ENCODE measurements at regions not wholly inside any gene's neighbourhood (a gene's known extent, or its start where the extent isn't known, plus 50 kb on each side); places are given as distances from the start of the nearest gene placed in this dataset.

DNA sequence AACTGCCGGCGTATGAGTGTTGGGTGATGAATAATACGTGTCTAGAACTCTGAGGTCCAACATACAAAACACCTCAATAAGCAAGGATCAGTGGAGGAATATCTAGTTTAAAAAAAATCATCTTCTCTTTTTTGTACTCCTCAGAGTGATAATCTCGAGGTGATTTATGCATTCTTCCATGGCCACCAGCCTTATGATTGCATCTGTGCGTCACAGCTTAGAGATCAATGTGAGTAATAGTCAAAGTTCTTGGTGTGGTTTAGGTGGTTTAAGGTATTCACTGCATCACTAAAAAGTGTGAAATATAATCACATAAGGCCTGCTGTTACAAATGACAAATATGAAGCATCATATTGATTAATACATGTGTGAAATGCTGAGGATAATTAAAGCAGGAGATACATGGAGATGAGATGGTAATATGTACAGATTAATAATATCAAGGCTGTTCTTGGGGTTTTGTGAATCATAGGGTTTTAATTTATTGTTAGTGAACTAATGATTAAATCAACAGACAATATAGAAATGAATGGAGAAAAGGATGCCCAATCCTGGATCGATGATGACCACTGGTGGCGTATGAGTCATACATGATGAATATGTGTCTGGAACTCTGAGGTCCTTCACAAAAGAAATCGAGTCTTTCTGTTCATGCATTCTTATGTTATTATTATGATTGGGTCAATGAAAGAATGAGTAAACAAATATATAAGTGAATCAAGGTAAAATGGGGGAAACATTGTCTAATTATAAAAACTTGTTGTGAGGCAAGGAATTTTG lies 68.8 kb upstream of the RTL1 start:
- DNase-seq (ENCODE audit: low read depth) (peak; percentile 40), FAIRE-seq (no peak)
- Histone ChIP-seq H3K27me3 (ENCODE audit: control insufficient read depth, insufficient read depth, low read length) (no peaks in the 10 kb centered on the region), H3K4me3 (ENCODE audit: low read depth, low read length) (no peak overlapping the region), H3K36me3 (ENCODE audit: control insufficient read depth, insufficient read depth, low read length) (no peaks in the 10 kb centered on the region)
- TF ChIP-seq CTCF (IDR thresholded peaks at IDR 0.05; ENCODE audit: insufficient read depth, low read length, severe bottlenecking), result no peak

DNA sequence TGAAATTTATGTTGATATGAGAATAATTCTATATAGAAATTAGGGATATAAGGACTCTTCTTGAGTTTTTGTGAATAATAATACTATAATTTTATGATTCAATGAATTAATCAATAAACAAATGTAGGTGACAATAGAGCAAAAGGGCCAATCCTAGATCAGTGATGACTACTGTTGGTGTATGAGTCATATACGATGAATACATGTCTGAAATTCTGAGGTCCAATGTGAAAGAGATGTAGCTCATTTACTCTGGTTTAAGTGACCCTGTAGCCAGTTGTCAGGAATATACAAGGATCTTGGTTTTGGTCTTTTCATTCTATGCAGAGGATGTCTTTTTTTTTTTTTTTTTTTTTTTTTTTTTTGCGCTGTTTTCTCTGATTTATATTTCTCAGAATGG lies 72.1 kb upstream of the RTL1 start:
- no peak for TF ChIP-seq CTCF (IDR thresholded peaks at IDR 0.05; ENCODE audit: insufficient read depth, low read length, severe bottlenecking)
- FAIRE-seq, result no peak
- no peaks in the 10 kb centered on the region for H3K27me3 ChIP-seq (ENCODE audit: control insufficient read depth, insufficient read depth, low read length)
- H3K4me3 ChIP-seq (ENCODE audit: low read depth, low read length), result no peak overlapping the region
- no peaks in the 10 kb centered on the region for H3K36me3 ChIP-seq (ENCODE audit: control insufficient read depth, insufficient read depth, low read length)
- DNase-seq (ENCODE audit: low read depth), result peak; percentile 35

DNA sequence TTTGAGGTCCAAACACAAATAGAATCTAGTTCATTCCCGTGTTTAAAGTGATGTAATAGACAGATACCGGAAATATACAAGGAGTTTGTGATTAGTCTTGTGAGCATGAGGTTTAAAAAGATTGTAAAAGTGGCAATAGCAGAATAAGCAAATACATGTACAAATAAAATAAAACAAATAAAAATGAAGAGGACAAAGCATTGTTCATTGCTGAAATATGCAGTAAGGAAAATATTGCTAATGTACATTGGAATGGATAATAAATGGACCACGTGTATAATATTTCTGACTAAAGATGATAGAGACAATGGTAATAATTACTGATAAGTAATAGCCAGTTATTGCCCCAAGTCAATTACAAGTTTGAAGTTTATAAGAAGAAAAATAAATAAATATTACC lies 75.6 kb upstream of the RTL1 start:
- DNase-seq (ENCODE audit: low read depth), result no peak
- H3K4me3 ChIP-seq (ENCODE audit: low read depth, low read length), result no peak overlapping the region
- no peak for TF ChIP-seq CTCF (IDR thresholded peaks at IDR 0.05; ENCODE audit: insufficient read depth, low read length, severe bottlenecking)
- H3K27me3 ChIP-seq (ENCODE audit: control insufficient read depth, insufficient read depth, low read length), result no peaks in the 10 kb centered on the region
- no peak for FAIRE-seq
- no peaks in the 10 kb centered on the region for H3K36me3 ChIP-seq (ENCODE audit: control insufficient read depth, insufficient read depth, low read length)

GRCh38 chr14:100979780-100980179 lies 76.3 kb upstream of the RTL1 start:
- Histone ChIP-seq H3K27me3 (ENCODE audit: control insufficient read depth, insufficient read depth, low read length) (no peaks in the 10 kb centered on the region), H3K4me3 (ENCODE audit: low read depth, low read length) (no peak overlapping the region), H3K36me3 (ENCODE audit: control insufficient read depth, insufficient read depth, low read length) (no peaks in the 10 kb centered on the region)
- DNase-seq (ENCODE audit: low read depth) (peak; percentile 92), FAIRE-seq (no peak)
- TF ChIP-seq CTCF (IDR thresholded peaks at IDR 0.05; ENCODE audit: insufficient read depth, low read length, severe bottlenecking), result no peak

DNA sequence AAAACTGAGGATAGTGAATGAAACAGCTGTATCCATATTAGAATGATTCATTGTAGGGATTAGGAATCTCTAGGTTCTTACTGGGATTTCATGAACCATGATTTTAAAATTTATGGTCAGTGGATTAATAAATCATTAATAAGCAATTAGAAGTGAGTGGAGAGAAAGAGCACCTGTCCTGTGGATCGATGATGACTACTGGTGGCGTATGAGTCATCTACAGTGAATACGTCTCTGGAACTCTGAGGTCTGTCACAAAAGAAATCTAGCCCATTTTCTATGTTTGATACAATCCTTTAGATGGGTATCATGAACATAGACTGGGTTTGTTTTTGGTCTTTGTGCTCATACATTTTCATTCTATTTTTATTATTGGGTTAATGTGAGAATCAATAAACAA lies 77.3 kb upstream of the RTL1 start:
- TF ChIP-seq CTCF (IDR thresholded peaks at IDR 0.05; ENCODE audit: insufficient read depth, low read length, severe bottlenecking), result no peak
- no peak for FAIRE-seq
- H3K4me3 ChIP-seq (ENCODE audit: low read depth, low read length), result no peak overlapping the region
- no peak for DNase-seq (ENCODE audit: low read depth)
- H3K36me3 ChIP-seq (ENCODE audit: control insufficient read depth, insufficient read depth, low read length), result no peaks in the 10 kb centered on the region
- no peaks in the 10 kb centered on the region for H3K27me3 ChIP-seq (ENCODE audit: control insufficient read depth, insufficient read depth, low read length)

GRCh38 chr14:100981809-100982208 lies 78.3 kb upstream of the RTL1 start:
- DNase-seq (ENCODE audit: low read depth), result peak; percentile 35
- no peak overlapping the region for H3K4me3 ChIP-seq (ENCODE audit: low read depth, low read length)
- no peaks in the 10 kb centered on the region for H3K27me3 ChIP-seq (ENCODE audit: control insufficient read depth, insufficient read depth, low read length)
- H3K36me3 ChIP-seq (ENCODE audit: control insufficient read depth, insufficient read depth, low read length), result no peaks in the 10 kb centered on the region
- TF ChIP-seq CTCF (IDR thresholded peaks at IDR 0.05; ENCODE audit: insufficient read depth, low read length, severe bottlenecking), result no peak
- FAIRE-seq, result no peak

Measured in bronchial epithelial cell (primary cell).